ENCODE measurements at regions not wholly inside any gene's neighbourhood (a gene's known extent, or its start where the extent isn't known, plus 50 kb on each side); places are given as distances from the start of the nearest gene placed in this dataset.
A peak's percentile ranks its signal among the peaks of the same experiment; 100 is the strongest.

GRCh38 chr2:128535953-128536352 is 217.3 kb upstream of the HS6ST1 start:
- TF ChIP-seq SOX13 (IDR thresholded peaks at IDR 0.05), result no peak
- peak in 1 of 2 experiments; percentile 59; a peak in 1 of 4 replicates for TF ChIP-seq SOX13 (CRISPR knock-in tag; conservative IDR thresholded peaks at IDR 0.05 in 1 of 2, IDR thresholded peaks at IDR 0.05 in 1 of 2)
- TF ChIP-seq HNF4A (CRISPR knock-in tag; IDR thresholded peaks at IDR 0.05), result no peak
- TF ChIP-seq FOSL2 (CRISPR knock-in tag; IDR thresholded peaks at IDR 0.05), result peak; percentile 82
- TF ChIP-seq ZNF850 (CRISPR knock-in tag; conservative IDR thresholded peaks at IDR 0.05), result no peak
- TF ChIP-seq ZSCAN30 (CRISPR knock-in tag; IDR thresholded peaks at IDR 0.05), result no peak
- TF ChIP-seq SOX5 (CRISPR knock-in tag; IDR thresholded peaks at IDR 0.05; ENCODE audit: borderline replicate concordance), result peak; percentile 22; the same call in 1 of the 2 replicates
- Histone ChIP-seq H2AFZ (ENCODE audit: low read length) (no peak overlapping the region), H3K4me1 (ENCODE audit: insufficient read depth, low read length) (peaks cover 13% of the 10 kb centered on the region), H3K4me2 (ENCODE audit: low read depth, low read length) (no peak overlapping the region), H4K20me1 (ENCODE audit: insufficient read depth, low read length) (no peaks in the 10 kb centered on the region), H3K79me2 (ENCODE audit: insufficient read depth, low read length) (no peaks in the 10 kb centered on the region), H3K36me3 (replicated peaks in 1 of 2; ENCODE audit: control insufficient read depth in 1 of 2, insufficient read depth in 2 of 2, low read length in 2 of 2) (no peaks in the 10 kb centered on the region), H3K9me3 (ENCODE audit: low read length) (no peaks in the 10 kb centered on the region), H3K9ac (ENCODE audit: insufficient read depth, low read depth, low read length) (no peak overlapping the region), H3K4me3 (replicated peaks in 1 of 3; ENCODE audit: insufficient read depth in 1 of 3, low read depth in 2 of 3, low read length in 3 of 3) (no peak overlapping the region), H3K27me3 (ENCODE audit: control insufficient read depth in 1 of 2, insufficient read depth in 2 of 2, low read length in 2 of 2) (0 out of 5 replicates have a peak, but pooled peaks cover 0 to 3% of the 10 kb centered on the region in 2 experiments), H3K27ac (ENCODE audit: extremely low read length, insufficient read depth, low read length) (no peak overlapping the region)
- POLR2A ChIA-PET, result no interaction called here
- intact Hi-C loops (cut with micrococcal nuclease; ENCODE audit: unreplicated experiment), result no loop called here
- in situ Hi-C loops (cut with HindIII; ENCODE audit: extremely low pct_ligation_motif_present, low pct_unique_long_range_greater_than_20kb), result no loop called here
- CTCF ChIA-PET (ENCODE audit: low intra/inter-chr PET ratio, low total read pairs), result no interaction called here
- BruUV-seq (replicated peaks), result no TSS peak
- FAIRE-seq, result no peak
- peak; percentile 23 for DNase-seq (ENCODE audit: low spot score)
- ATAC-seq, result no peak
- WGBS (ENCODE audit: low lambda C conversion rate), result 61% methylated on average over 8 of the region's 8 CpGs

DNA sequence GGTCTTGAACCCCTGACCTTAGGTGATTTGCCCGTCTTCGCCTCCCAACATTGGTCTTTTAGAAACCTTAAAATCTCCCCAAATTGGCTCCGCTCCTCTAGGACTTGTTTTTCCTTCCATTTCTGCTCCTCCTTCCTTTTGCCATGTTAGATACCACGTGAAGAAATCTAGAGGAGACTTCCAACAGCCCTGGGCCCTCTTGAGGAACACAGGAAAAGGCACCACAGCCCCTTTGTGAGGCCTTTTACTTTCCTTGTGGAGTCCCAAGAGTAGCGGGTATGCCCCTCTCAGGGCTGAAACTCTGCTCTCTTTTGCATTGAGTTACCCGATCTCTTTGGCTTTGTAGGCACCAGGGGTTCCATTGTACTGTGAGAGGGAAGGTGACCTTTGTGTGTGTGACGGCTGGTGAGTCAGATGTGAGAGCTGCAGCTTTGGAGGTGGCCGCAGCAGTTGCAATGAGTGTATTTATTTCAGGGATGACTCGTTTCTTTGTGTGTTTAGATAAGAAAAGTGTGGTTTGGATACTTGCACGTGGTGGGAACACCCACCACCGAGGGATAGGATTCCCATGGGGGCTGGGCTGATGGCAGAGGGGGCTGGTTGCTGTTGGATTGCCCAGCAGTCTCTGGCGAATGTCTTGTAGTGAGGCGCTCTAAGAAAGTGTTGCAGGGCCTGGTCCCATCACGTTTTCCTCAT is 218.4 kb upstream of the HS6ST1 start:
- WGBS (ENCODE audit: low lambda C conversion rate), result 35% methylated on average over 14 of the region's 14 CpGs
- no peaks in the 10 kb centered on the region for H4K20me1 ChIP-seq (ENCODE audit: insufficient read depth, low read length)
- no peaks in the 10 kb centered on the region for H3K79me2 ChIP-seq (ENCODE audit: insufficient read depth, low read length)
- no peaks in the 10 kb centered on the region for H3K9me3 ChIP-seq (ENCODE audit: low read length)
- ATAC-seq (peak; percentile 98), DNase-seq (ENCODE audit: low spot score) (peak; percentile 80), FAIRE-seq (peak; percentile 74)
- H3K9ac ChIP-seq (ENCODE audit: insufficient read depth, low read depth, low read length), result no peak overlapping the region
- H2AFZ ChIP-seq (ENCODE audit: low read length), result no peak overlapping the region
- intact Hi-C loops (cut with micrococcal nuclease; ENCODE audit: unreplicated experiment) (loop anchor here (1.0 kb wide), 1 partner anchor 215 kb away; no protein-coding TSS in a partner anchor), in situ Hi-C loops (cut with HindIII; ENCODE audit: extremely low pct_ligation_motif_present, low pct_unique_long_range_greater_than_20kb) (no loop called here)
- H3K36me3 ChIP-seq (replicated peaks in 1 of 2; ENCODE audit: control insufficient read depth in 1 of 2, insufficient read depth in 2 of 2, low read length in 2 of 2), result no peaks in the 10 kb centered on the region
- POLR2A ChIA-PET, result no interaction called here
- peak overlapping the region; percentile 9 for H3K4me2 ChIP-seq (ENCODE audit: low read depth, low read length)
- no peak overlapping the region for H3K4me3 ChIP-seq (replicated peaks in 1 of 3; ENCODE audit: insufficient read depth in 1 of 3, low read depth in 2 of 3, low read length in 3 of 3)
- CTCF ChIA-PET (ENCODE audit: low intra/inter-chr PET ratio, low total read pairs), result no interaction called here
- no peak overlapping the region for H3K27ac ChIP-seq (ENCODE audit: extremely low read length, insufficient read depth, low read length)
- peaks cover 13% of the 10 kb centered on the region for H3K4me1 ChIP-seq (ENCODE audit: insufficient read depth, low read length)
- 0 out of 5 replicates have a peak, but pooled peaks cover 0 to 3% of the 10 kb centered on the region in 2 experiments for H3K27me3 ChIP-seq (ENCODE audit: control insufficient read depth in 1 of 2, insufficient read depth in 2 of 2, low read length in 2 of 2)
- no TSS peak for BruUV-seq (replicated peaks)
- TF ChIP-seq ZBTB7B (CRISPR knock-in tag; IDR thresholded peaks at IDR 0.05), result no peak
- TF ChIP-seq ISX (CRISPR knock-in tag; conservative IDR thresholded peaks at IDR 0.05), result no peak
- no peak for TF ChIP-seq STAT5B (CRISPR knock-in tag; IDR thresholded peaks at IDR 0.05)
- TF ChIP-seq, protein P1, sequence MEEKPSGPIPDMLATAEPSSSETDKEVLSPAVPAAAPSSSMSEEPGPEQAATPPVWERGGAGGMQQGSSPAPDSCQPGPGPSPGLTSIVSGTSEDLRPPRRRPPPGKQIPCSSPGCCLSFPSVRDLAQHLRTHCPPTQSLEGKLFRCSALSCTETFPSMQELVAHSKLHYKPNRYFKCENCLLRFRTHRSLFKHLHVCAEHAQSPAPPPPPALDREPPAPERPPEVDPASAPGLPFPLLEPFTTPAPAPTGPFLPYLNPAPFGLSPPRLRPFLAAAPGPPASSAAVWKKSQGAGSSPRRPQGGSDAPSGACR (CRISPR knock-in tag; IDR thresholded peaks at IDR 0.05), result no peak
- no peak for TF ChIP-seq ZSCAN22 (CRISPR knock-in tag; IDR thresholded peaks at IDR 0.05)
- TF ChIP-seq, protein P2, sequence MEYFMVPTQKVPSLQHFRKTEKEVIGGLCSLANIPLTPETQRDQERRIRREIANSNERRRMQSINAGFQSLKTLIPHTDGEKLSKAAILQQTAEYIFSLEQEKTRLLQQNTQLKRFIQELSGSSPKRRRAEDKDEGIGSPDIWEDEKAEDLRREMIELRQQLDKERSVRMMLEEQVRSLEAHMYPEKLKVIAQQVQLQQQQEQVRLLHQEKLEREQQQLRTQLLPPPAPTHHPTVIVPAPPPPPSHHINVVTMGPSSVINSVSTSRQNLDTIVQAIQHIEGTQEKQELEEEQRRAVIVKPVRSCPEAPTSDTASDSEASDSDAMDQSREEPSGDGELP (IDR thresholded peaks at IDR 0.05; ENCODE audit: borderline replicate concordance, low read depth), result 0 out of 2 replicates have a peak, but pooled peaks have one; percentile 25
- TF ChIP-seq CAMTA2 (CRISPR knock-in tag; IDR thresholded peaks at IDR 0.05; ENCODE audit: borderline replicate concordance), result no peak
- no peak for TF ChIP-seq MIER2 (CRISPR knock-in tag; IDR thresholded peaks at IDR 0.05)
- no peak for TF ChIP-seq PBX3 (CRISPR knock-in tag; IDR thresholded peaks at IDR 0.05; ENCODE audit: borderline replicate concordance)
- 0 out of 2 replicates have a peak, but pooled peaks have one; percentile 29 for TF ChIP-seq GATAD2A (CRISPR knock-in tag; IDR thresholded peaks at IDR 0.05)
- 0 out of 2 replicates have a peak, but pooled peaks have one; percentile 8 for TF ChIP-seq RXRB (CRISPR knock-in tag; IDR thresholded peaks at IDR 0.05; ENCODE audit: borderline replicate concordance)
